ENCODE measurements at regions not wholly inside any gene's neighbourhood (a gene's known extent, or its start where the extent isn't known, plus 50 kb on each side); places are given as distances from the start of the nearest gene placed in this dataset.

- TF ChIP-seq CTCF (IDR thresholded peaks at IDR 0.05): no peak
- no peak for TF ChIP-seq POLR2A (IDR thresholded peaks at IDR 0.05)
Measured at GRCh38 chr10:33385686-33386085, 51.2 kb upstream of the NRP1 start.

All from adrenal gland (tissue), 5 donors.